Left lobe of liver (tissue), 2 donors: ENCODE measurements at regions not wholly inside any gene's neighbourhood (a gene's known extent, or its start where the extent isn't known, plus 50 kb on each side); places are given as distances from the start of the nearest gene placed in this dataset.
"Not testable (repeated sequence)": the region's sequence is repeated elsewhere in the genome, so short reads cannot be mapped to it uniquely, and the experiment has no call there.

Experiments
- ATAC-seq: fragments of 200-7000 bp; cut with Tn5 transposase; one replicate; pipeline ENCODE4 v1.9.1; 2020; ENCODE audit warnings: mild to moderate bottlenecking, moderate library complexity
- DNase-seq: peaks from one replicate; pipeline ENCODE4 v3.0.0-alpha.2; 2020; ENCODE audit warnings: low spot score
- donor health status: DM: no; HTN: no; CAD: no; lungs with moderate emphysema.
- donor health status: DM: no; HTN: yes; CAD: no.

GRCh38 chr12:91894911-91895310 is 250.7 kb downstream of the BTG1 start:
- ATAC-seq: no peak
- DNase-seq: no peak

- peak; percentile 18 for ATAC-seq
- no peak for DNase-seq
Observed at GRCh38 chr12:91893476-91893875, 252.2 kb downstream of the BTG1 start.

- no peak for ATAC-seq
- DNase-seq: no peak
Observed at GRCh38 chr12:91892081-91892855, 253.4 kb downstream of the BTG1 start.

GRCh38 chr12:91890742-91891141 is 254.9 kb downstream of the BTG1 start:
- ATAC-seq: no peak
- DNase-seq: no peak

- no peak for DNase-seq
Observed at GRCh38 chr12:91889910-91890309, 255.7 kb downstream of the BTG1 start.

GRCh38 chr12:91889059-91889458 is 256.6 kb downstream of the BTG1 start:
- ATAC-seq: no peak
- no peak for DNase-seq

More at GRCh38 chr12:91889910-91890309, 255.7 kb downstream of the BTG1 start:
- no peak for ATAC-seq

GRCh38 chr12:91887957-91888356 is 257.7 kb downstream of the BTG1 start:
- DNase-seq (no peak), ATAC-seq (no peak)

GRCh38 chr12:91885851-91886731 is 259.6 kb downstream of the BTG1 start:
- ATAC-seq (no peak), DNase-seq (no peak)

GRCh38 chr12:91884230-91884629 is 261.4 kb downstream of the BTG1 start:
- ATAC-seq: no peak
- no peak for DNase-seq

GRCh38 chr12:91883811-91884210 is 261.8 kb downstream of the BTG1 start:
- DNase-seq (no peak), ATAC-seq (no peak)

GRCh38 chr12:91882910-91883309 is 262.7 kb downstream of the BTG1 start:
- DNase-seq (no peak), ATAC-seq (no peak)

GRCh38 chr12:91880528-91880927 is 265.1 kb downstream of the BTG1 start:
- DNase-seq: no peak
- no peak for ATAC-seq

- peak; percentile 73 for ATAC-seq
- no peak for DNase-seq
Observed at GRCh38 chr12:91877456-91878235, 268.0 kb downstream of the BTG1 start.

- ATAC-seq (peak; percentile 46), DNase-seq (no peak)
Observed at GRCh38 chr12:91877022-91877421, 268.6 kb downstream of the BTG1 start.

GRCh38 chr12:91875671-91876070 is 270.0 kb downstream of the BTG1 start:
- ATAC-seq: not testable (repeated sequence)

GRCh38 chr12:91874086-91874865 is 271.4 kb downstream of the BTG1 start:
- DNase-seq (no peak), ATAC-seq (no peak)

More at GRCh38 chr12:91875671-91876070, 270.0 kb downstream of the BTG1 start:
- DNase-seq: not testable (repeated sequence)

- ATAC-seq: peak; percentile 35
- no peak for DNase-seq
Observed at GRCh38 chr12:91871751-91872150, 273.9 kb downstream of the BTG1 start.

- DNase-seq: no peak
Observed at GRCh38 chr12:91870872-91871707, 274.6 kb downstream of the BTG1 start.

GRCh38 chr12:91868054-91868453 is 277.6 kb downstream of the BTG1 start:
- no peak for DNase-seq
- no peak for ATAC-seq

More at GRCh38 chr12:91870872-91871707, 274.6 kb downstream of the BTG1 start:
- no peak for ATAC-seq
